GM18951 (cell line): ENCODE measurements at regions not wholly inside any gene's neighbourhood (a gene's known extent, or its start where the extent isn't known, plus 50 kb on each side); places are given as distances from the start of the nearest gene placed in this dataset.
"Not testable (repeated sequence)": the region's sequence is repeated elsewhere in the genome, so short reads cannot be mapped to it uniquely, and the experiment has no call there.

Experiments
- POLR2A ChIP-seq: IDR thresholded peaks from 4 replicates; pipeline ENCODE4 v1.6.1; 2011; ENCODE audit warnings: mild to moderate bottlenecking; ENCODE audit not compliant: insufficient read length, insufficient read depth; ENCODE audit errors: extremely low read depth
- in situ Hi-C: fragments of 300-500 bp; cut with MboI; formaldehyde crosslinking; loops from one replicate; pipeline ENCODE4 v1.12.0; 2022; ENCODE audit warnings: low sequenced_read_pairs, mixed read lengths, inconsistent platforms; ENCODE audit not compliant: unreplicated experiment

- TF ChIP-seq POLR2A, result no peak
Measured at GRCh38 chr12:23099604-23100003, 474.6 kb downstream of the ETNK1 start.

GRCh38 chr12:23108957-23109356 lies 484.0 kb downstream of the ETNK1 start:
- in situ Hi-C loops, result no loop called here
- no peak for TF ChIP-seq POLR2A

More at GRCh38 chr12:23099604-23100003, 474.6 kb downstream of the ETNK1 start:
- in situ Hi-C loops, result no loop called here

- TF ChIP-seq POLR2A, result no peak
Measured at GRCh38 chr12:23113781-23114180, 488.8 kb downstream of the ETNK1 start.

GRCh38 chr12:23115984-23116383 lies 491.0 kb downstream of the ETNK1 start:
- in situ Hi-C loops, result no loop called here
- no peak for TF ChIP-seq POLR2A

More at GRCh38 chr12:23113781-23114180, 488.8 kb downstream of the ETNK1 start:
- in situ Hi-C loops, result no loop called here

GRCh38 chr12:23126794-23127193 lies 501.8 kb downstream of the ETNK1 start:
- in situ Hi-C loops, result no loop called here
- no peak for TF ChIP-seq POLR2A

- in situ Hi-C loops, result no loop called here
- no peak for TF ChIP-seq POLR2A
Measured at GRCh38 chr12:23127701-23128100, 502.7 kb downstream of the ETNK1 start.

- in situ Hi-C loops, result no loop called here
- no peak for TF ChIP-seq POLR2A
Measured at GRCh38 chr12:23128462-23128861, 503.5 kb downstream of the ETNK1 start.

- no peak for TF ChIP-seq POLR2A
- in situ Hi-C loops, result no loop called here
Measured at GRCh38 chr12:23132357-23132756, 507.4 kb downstream of the ETNK1 start.

- in situ Hi-C loops, result no loop called here
- no peak for TF ChIP-seq POLR2A
Measured at GRCh38 chr12:23133471-23133870, 508.5 kb downstream of the ETNK1 start.

GRCh38 chr12:23139026-23139425 lies 514.1 kb downstream of the ETNK1 start:
- TF ChIP-seq POLR2A, result no peak
- in situ Hi-C loops, result no loop called here

GRCh38 chr12:23140710-23141109 lies 515.7 kb downstream of the ETNK1 start:
- in situ Hi-C loops, result no loop called here

GRCh38 chr12:23141335-23141734 lies 516.4 kb downstream of the ETNK1 start:
- in situ Hi-C loops, result no loop called here
- TF ChIP-seq POLR2A, result no peak

More at GRCh38 chr12:23140710-23141109, 515.7 kb downstream of the ETNK1 start:
- TF ChIP-seq POLR2A, result no peak

- in situ Hi-C loops, result not testable (repeated sequence)
Measured at GRCh38 chr12:23146070-23146469, 521.1 kb downstream of the ETNK1 start.

GRCh38 chr12:23168459-23168858 lies 543.5 kb downstream of the ETNK1 start:
- no peak for TF ChIP-seq POLR2A
- in situ Hi-C loops, result no loop called here
